ENCODE measurements at regions not wholly inside any gene's neighbourhood (a gene's known extent, or its start where the extent isn't known, plus 50 kb on each side); places are given as distances from the start of the nearest gene placed in this dataset.

GRCh38 chr11:80023386-80023785, 582.6 kb upstream of the TENM4 start:
- Mint-ChIP-seq H3K36me3 (ENCODE audit: low read depth) (no peaks in the 10 kb centered on the region), H3K27ac (ENCODE audit: unreplicated experiment) (no peak overlapping the region), H3K9me3 (peaks cover 4% of the 10 kb centered on the region), H3K4me3 (no peak overlapping the region), H3K4me1 (no peaks in the 10 kb centered on the region), H3K27me3 (ENCODE audit: low read depth) (no peaks in the 10 kb centered on the region)
- TF ChIP-seq CTCF (conservative IDR thresholded peaks at IDR 0.05): no peak
- no peak for DNase-seq (ENCODE audit: low read depth, low spot score)

GRCh38 chr11:80010536-80010935, 569.7 kb upstream of the TENM4 start:
- TF ChIP-seq CTCF (conservative IDR thresholded peaks at IDR 0.05): no peak
- no peaks in the 10 kb centered on the region for H3K27me3 Mint-ChIP-seq (ENCODE audit: low read depth)
- DNase-seq (ENCODE audit: low read depth, low spot score): no peak
- H3K4me1 Mint-ChIP-seq: no peaks in the 10 kb centered on the region
- no peaks in the 10 kb centered on the region for H3K9me3 Mint-ChIP-seq
- no peak overlapping the region for H3K4me3 Mint-ChIP-seq
- H3K36me3 Mint-ChIP-seq (ENCODE audit: low read depth): no peaks in the 10 kb centered on the region
- H3K27ac Mint-ChIP-seq (ENCODE audit: unreplicated experiment): no peak overlapping the region

- Mint-ChIP-seq H3K9me3 (no peaks in the 10 kb centered on the region), H3K27me3 (ENCODE audit: low read depth) (peaks cover 2% of the 10 kb centered on the region), H3K4me3 (no peak overlapping the region), H3K36me3 (ENCODE audit: low read depth) (no peaks in the 10 kb centered on the region), H3K27ac (ENCODE audit: unreplicated experiment) (no peak overlapping the region), H3K4me1 (no peaks in the 10 kb centered on the region)
- DNase-seq (ENCODE audit: low read depth, low spot score): no peak
- no peak for TF ChIP-seq CTCF (conservative IDR thresholded peaks at IDR 0.05)
Measured at GRCh38 chr11:80009081-80009480, 568.3 kb upstream of the TENM4 start.

GRCh38 chr11:80007616-80008015, 566.8 kb upstream of the TENM4 start:
- no peaks in the 10 kb centered on the region for H3K9me3 Mint-ChIP-seq

GRCh38 chr11:79990141-79990540, 549.3 kb upstream of the TENM4 start:
- Mint-ChIP-seq H3K36me3 (ENCODE audit: low read depth) (no peaks in the 10 kb centered on the region), H3K9me3 (no peaks in the 10 kb centered on the region), H3K27me3 (ENCODE audit: low read depth) (no peaks in the 10 kb centered on the region), H3K27ac (ENCODE audit: unreplicated experiment) (no peak overlapping the region), H3K4me3 (no peak overlapping the region), H3K4me1 (no peaks in the 10 kb centered on the region)
- DNase-seq (ENCODE audit: low read depth, low spot score): no peak
- no peak for TF ChIP-seq CTCF (conservative IDR thresholded peaks at IDR 0.05)

More at GRCh38 chr11:80007616-80008015, 566.8 kb upstream of the TENM4 start:
- H3K36me3 Mint-ChIP-seq (ENCODE audit: low read depth): no peaks in the 10 kb centered on the region
- no peak overlapping the region for H3K4me3 Mint-ChIP-seq
- no peak for TF ChIP-seq CTCF (conservative IDR thresholded peaks at IDR 0.05)
- H3K27me3 Mint-ChIP-seq (ENCODE audit: low read depth): peaks cover 3% of the 10 kb centered on the region
- no peak for DNase-seq (ENCODE audit: low read depth, low spot score)
- H3K27ac Mint-ChIP-seq (ENCODE audit: unreplicated experiment): no peak overlapping the region
- H3K4me1 Mint-ChIP-seq: no peaks in the 10 kb centered on the region

DNA sequence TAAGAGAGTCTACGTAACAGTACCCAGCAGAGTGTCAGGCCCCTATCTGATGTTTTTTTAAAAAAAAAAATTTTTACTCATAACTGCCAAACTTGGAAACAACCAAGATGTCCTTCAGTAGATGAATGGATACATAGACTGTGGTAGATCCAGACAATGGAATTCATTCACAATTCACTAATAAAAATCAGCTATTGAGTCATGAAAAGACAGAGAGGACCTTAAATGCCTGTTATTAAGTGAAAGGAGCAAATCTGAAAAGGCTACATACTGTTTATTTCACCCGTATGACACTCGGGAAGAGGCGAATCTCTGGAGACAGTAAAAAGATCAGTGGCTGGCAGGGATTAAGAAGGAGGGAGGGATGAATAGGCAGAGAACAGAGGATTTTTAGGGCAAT, 541.4 kb upstream of the TENM4 start:
- no peak overlapping the region for H3K4me3 Mint-ChIP-seq
- no peak for DNase-seq (ENCODE audit: low read depth, low spot score)
- H3K36me3 Mint-ChIP-seq (ENCODE audit: low read depth): no peaks in the 10 kb centered on the region
- peaks cover 10% of the 10 kb centered on the region for H3K4me1 Mint-ChIP-seq
- no peaks in the 10 kb centered on the region for H3K27me3 Mint-ChIP-seq (ENCODE audit: low read depth)
- peak overlapping the region; percentile 51 for H3K27ac Mint-ChIP-seq (ENCODE audit: unreplicated experiment)
- peaks cover 6% of the 10 kb centered on the region for H3K9me3 Mint-ChIP-seq
- no peak for TF ChIP-seq CTCF (conservative IDR thresholded peaks at IDR 0.05)

All from neural crest cell (in vitro differentiated cells).